ENCODE measurements at regions not wholly inside any gene's neighbourhood (a gene's known extent, or its start where the extent isn't known, plus 50 kb on each side); places are given as distances from the start of the nearest gene placed in this dataset.

DNA sequence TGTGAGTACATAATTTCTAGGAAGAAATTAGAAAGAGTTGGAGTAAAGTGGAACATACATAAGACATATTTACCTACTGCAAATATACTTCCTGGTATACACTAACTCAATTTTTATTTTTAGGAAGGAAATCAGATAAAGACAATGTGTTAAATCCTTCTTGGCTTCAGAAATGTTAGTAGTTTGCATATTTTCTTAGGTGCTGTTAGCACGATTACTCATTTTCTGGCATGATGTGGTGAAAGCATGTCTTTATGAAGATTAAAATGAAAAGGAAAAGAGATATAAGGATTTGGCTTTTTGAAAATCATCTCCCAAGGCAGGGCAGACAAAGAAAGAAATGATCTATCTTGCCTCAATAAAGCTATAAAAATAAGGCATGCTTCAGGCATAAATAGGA, 287.6 kb upstream of the E2F7 start:
- DNase-seq (ENCODE audit: low read depth): no peak
- no peak overlapping the region for H3K4me3 ChIP-seq (ENCODE audit: low read depth, low read length)
- TF ChIP-seq, protein P1, sequence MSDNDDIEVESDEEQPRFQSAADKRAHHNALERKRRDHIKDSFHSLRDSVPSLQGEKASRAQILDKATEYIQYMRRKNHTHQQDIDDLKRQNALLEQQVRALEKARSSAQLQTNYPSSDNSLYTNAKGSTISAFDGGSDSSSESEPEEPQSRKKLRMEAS (IDR thresholded peaks at IDR 0.05; ENCODE audit: low read depth, low read length): no peak
- TF ChIP-seq, protein P2, sequence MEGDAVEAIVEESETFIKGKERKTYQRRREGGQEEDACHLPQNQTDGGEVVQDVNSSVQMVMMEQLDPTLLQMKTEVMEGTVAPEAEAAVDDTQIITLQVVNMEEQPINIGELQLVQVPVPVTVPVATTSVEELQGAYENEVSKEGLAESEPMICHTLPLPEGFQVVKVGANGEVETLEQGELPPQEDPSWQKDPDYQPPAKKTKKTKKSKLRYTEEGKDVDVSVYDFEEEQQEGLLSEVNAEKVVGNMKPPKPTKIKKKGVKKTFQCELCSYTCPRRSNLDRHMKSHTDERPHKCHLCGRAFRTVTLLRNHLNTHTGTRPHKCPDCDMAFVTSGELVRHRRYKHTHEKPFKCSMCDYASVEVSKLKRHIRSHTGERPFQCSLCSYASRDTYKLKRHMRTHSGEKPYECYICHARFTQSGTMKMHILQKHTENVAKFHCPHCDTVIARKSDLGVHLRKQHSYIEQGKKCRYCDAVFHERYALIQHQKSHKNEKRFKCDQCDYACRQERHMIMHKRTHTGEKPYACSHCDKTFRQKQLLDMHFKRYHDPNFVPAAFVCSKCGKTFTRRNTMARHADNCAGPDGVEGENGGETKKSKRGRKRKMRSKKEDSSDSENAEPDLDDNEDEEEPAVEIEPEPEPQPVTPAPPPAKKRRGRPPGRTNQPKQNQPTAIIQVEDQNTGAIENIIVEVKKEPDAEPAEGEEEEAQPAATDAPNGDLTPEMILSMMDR (IDR thresholded peaks at IDR 0.05; ENCODE audit: low read depth, low read length): no peak
- TF ChIP-seq POLR2A (IDR thresholded peaks at IDR 0.05; ENCODE audit: extremely low read depth, insufficient read length): no peak
- no peak for TF ChIP-seq MYC (IDR thresholded peaks at IDR 0.05; ENCODE audit: low read depth, low read length)

DNA sequence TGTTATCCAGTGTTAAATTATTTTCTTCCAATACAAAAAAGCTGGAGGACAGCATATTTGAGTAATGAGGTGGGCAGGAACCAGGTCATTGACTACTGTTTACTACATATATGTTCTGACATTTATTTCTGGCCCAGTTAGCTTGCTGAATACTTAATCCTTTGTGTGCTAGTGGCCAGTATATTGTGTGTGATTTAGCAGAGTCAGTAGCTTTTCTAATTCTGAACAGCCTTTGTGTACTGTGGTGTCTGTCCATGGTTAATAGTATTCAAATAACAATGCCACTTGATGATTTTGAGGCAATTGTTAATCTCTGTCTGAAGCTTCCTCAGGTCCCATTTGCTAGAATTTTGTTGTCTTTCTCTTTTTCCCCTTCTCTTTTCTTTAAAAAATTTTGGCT, 286.5 kb upstream of the E2F7 start:
- DNase-seq (ENCODE audit: low read depth): no peak
- TF ChIP-seq POLR2A (IDR thresholded peaks at IDR 0.05; ENCODE audit: extremely low read depth, insufficient read length) (no peak), MYC (IDR thresholded peaks at IDR 0.05; ENCODE audit: low read depth, low read length) (no peak)
- TF ChIP-seq, protein P1 (IDR thresholded peaks at IDR 0.05; ENCODE audit: low read depth, low read length): no peak
- TF ChIP-seq, protein P2 (IDR thresholded peaks at IDR 0.05; ENCODE audit: low read depth, low read length): no peak
- no peak overlapping the region for H3K4me3 ChIP-seq (ENCODE audit: low read depth, low read length)

DNA sequence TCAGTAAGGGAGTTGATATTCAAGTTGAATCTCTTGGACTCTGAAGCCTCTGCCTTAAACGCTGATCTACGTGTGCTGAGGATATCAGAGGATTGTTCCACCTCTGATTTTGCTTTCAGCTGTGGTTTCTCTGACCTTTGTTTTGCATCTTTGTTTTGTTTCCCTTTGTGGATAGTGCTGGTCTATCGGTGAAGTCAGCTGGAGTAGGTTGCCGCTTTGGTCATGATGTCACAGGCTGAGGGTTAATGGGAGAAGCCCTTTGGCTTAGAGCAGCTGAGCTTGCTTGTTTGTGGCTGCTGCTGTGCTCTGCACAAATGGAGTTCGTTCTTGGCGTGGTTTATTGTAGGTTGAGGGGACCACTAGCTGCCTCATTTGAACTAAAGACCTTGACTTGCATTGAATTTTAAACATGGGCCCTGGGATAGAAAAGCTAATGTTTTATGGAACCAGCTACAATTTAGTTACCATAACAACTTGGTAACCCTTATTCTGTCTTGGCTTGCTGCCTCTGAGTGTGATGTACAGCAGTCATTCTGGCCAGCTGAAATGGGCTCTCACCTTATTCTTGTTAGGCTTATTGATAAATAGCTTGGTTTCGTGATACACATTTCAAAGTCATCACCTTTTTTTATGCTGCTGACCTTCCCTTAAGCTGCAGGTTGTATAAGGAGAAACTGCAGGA, 284.5 kb upstream of the E2F7 start:
- TF ChIP-seq POLR2A (IDR thresholded peaks at IDR 0.05; ENCODE audit: extremely low read depth, insufficient read length) (no peak), MYC (IDR thresholded peaks at IDR 0.05; ENCODE audit: low read depth, low read length) (no peak)
- TF ChIP-seq, protein P2 (IDR thresholded peaks at IDR 0.05; ENCODE audit: low read depth, low read length): no peak
- TF ChIP-seq, protein P1 (IDR thresholded peaks at IDR 0.05; ENCODE audit: low read depth, low read length): no peak
- DNase-seq (ENCODE audit: low read depth): no peak

DNA sequence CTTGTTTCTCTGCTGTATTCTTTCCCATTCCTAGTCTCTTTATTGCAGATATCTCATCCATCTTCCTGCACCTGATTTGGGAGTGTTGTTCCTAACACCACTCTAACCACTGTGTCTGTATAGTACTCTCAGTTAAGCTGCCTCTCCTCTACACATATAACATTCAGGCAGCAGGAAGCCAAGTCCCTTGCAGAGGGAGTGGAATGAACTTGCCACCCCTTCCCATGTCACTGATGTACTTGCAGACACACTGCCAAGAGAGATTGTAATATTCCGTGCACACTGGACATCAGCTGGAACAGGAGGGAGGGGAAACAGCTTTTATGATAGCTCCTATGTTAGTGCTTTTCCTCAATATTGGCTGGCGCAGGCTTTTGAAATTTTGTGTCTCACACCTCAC, 281.6 kb upstream of the E2F7 start:
- TF ChIP-seq, protein P2 (IDR thresholded peaks at IDR 0.05; ENCODE audit: low read depth, low read length): no peak
- TF ChIP-seq, protein P1 (IDR thresholded peaks at IDR 0.05; ENCODE audit: low read depth, low read length): no peak
- TF ChIP-seq POLR2A (IDR thresholded peaks at IDR 0.05; ENCODE audit: extremely low read depth, insufficient read length): no peak
- no peak for TF ChIP-seq MYC (IDR thresholded peaks at IDR 0.05; ENCODE audit: low read depth, low read length)
- DNase-seq (ENCODE audit: low read depth): no peak
- H3K4me3 ChIP-seq (ENCODE audit: low read depth, low read length): no peak overlapping the region

More for the DNA sequence above, 284.5 kb upstream of the E2F7 start:
- H3K4me3 ChIP-seq (ENCODE audit: low read depth, low read length): no peak overlapping the region

DNA sequence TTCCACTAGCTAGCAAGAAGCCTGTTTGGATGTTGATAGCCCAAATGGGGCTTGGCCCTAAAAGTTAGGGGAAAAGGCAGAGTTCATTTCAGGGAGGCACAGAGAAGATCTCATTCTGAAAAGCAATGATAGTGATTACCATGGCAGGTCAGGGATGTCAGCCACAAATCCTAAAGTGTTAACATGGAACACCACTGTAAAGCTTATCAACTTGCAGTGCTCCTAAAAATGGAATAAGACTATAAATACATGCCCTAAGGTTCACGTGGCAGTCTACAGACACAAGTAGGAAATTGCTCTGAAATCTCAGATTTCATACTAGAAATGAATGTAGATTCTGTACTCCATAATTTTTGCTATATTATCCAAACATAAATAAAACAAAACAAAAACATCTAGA, 280.0 kb upstream of the E2F7 start:
- no peak for DNase-seq (ENCODE audit: low read depth)
- TF ChIP-seq POLR2A (IDR thresholded peaks at IDR 0.05; ENCODE audit: extremely low read depth, insufficient read length) (no peak), MYC (IDR thresholded peaks at IDR 0.05; ENCODE audit: low read depth, low read length) (no peak)
- TF ChIP-seq, protein P1 (IDR thresholded peaks at IDR 0.05; ENCODE audit: low read depth, low read length): no peak
- TF ChIP-seq, protein P2 (IDR thresholded peaks at IDR 0.05; ENCODE audit: low read depth, low read length): no peak
- no peak overlapping the region for H3K4me3 ChIP-seq (ENCODE audit: low read depth, low read length)
